ENCODE measurements at regions not wholly inside any gene's neighbourhood (a gene's known extent, or its start where the extent isn't known, plus 50 kb on each side); places are given as distances from the start of the nearest gene placed in this dataset.

DNA sequence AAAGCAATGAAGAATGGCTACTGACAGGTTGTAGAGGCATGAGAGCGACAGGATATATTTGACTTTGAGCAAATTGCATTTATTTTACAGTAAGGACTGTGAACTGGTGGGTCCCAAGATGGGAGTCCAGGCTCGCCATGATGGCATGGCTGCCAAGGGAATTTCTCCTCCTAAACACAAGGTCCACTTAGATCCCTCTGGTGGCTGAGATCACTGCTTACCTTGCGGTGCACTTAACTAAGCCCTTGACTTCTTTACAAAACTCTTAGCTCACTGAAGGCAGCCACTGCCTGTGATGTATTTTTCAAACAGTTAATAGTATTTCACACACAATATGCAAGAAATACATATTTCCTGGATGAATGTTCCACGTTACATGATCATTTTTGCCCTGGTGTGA, 50.3 kb upstream of the SORBS2 start:
- no peak for DNase-seq

GRCh38 chr4:185863946-185864345, 52.0 kb upstream of the SORBS2 start:
- no peak for DNase-seq

- DNase-seq = no peak
Observed at GRCh38 chr4:185865901-185866328, 53.9 kb upstream of the SORBS2 start.

DNA sequence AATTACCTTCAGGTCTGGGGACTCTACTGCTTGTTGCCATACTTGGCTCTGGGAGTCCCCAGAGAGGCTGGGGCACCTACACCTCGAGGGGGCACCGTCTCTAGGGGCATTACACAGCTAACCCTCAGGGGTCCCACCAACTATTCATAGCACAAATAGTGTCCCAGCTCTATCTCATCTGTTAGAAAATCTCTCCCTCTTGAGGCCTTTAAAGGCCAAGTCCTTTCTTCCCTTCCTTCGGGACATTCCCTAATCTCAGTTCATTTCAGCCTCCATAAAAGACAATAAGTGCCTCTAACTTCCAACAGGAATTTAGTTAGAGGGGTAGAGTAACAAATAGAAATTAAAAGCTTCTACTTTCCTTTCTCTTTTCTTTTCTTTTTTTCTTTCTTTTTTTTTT, 55.8 kb upstream of the SORBS2 start:
- DNase-seq = no peak

GRCh38 chr4:185868983-185869382, 57.0 kb upstream of the SORBS2 start:
- no peak for DNase-seq

DNA sequence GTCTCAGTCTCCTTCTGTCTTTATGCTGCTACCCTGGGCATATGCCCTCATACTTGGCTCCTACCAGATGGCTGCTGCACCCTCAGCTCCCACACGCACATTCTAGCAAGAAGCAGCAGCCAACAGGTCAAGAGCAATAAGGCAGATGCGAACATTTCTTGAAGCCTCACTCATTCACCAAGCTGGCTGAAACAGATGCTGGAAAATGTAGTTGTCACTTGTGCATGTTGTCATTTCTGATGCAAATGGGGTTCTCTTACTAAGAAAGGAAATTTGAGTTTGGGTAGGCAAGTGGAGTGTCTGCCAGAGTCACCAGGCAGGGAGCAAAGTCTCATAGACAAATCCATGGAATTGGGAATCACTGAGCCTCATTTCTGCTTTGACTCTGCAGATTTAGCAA, 57.4 kb upstream of the SORBS2 start:
- no peak for DNase-seq

GRCh38 chr4:185870366-185870765, 58.4 kb upstream of the SORBS2 start:
- no peak for DNase-seq

DNA sequence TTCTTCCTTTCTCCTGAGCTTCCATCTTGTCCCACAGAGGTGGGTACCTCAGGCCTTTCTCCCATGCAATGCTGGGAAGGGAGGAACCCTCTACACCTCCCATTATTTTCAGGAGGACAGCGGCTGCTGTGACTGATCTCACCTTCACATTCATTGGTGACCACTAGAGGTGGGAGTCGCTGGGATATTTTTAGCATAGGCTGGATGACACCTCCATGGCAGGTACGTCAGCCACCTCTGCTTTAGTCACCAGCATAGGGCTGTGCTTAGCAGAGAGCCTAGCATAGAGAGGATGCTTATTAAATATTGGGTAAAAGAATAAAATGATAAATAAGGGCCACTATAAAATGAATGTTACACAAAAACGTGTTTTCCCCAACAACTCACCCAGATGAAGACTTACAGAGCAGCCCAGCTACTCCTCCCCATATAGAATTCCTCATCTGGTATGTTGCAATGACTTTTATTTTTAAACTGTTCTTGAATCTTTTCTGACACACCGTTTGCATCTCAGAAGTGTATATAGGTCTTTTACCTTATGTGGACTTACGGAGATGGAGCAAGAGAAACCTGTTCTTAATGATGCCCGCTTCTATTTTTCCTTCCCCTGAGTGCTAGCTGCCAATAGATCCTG, 60.9 kb upstream of the SORBS2 start:
- no peak for DNase-seq

GRCh38 chr4:185874516-185875230, 62.7 kb upstream of the SORBS2 start:
- DNase-seq = no peak

DNA sequence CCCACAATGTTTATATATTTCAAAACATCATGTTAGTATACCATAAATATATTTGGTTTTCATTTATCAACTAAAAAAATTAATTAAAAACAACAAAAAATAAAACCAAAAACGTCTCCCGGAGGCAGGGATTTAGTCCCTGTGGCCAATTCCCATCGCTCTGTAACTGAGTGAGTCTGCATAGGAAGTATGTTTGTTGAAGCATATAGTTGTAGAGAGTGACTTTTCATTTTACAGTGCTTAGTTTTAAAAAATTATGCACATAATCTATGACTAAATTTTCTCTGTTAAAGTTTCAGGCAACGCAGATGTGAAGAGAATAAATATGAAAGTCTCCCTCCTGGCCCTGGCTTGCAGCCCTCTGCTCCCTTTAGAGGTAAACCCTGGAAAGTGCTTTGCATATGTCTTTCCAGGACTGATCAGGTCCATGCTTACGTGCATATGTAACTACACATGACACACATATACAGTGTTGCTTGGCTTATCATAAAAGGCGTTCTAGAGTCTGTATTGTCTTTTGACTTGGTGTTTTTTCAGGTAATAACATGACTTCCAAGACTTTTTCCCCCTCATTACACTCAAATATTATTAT, 63.4 kb upstream of the SORBS2 start:
- no peak for DNase-seq

DNA sequence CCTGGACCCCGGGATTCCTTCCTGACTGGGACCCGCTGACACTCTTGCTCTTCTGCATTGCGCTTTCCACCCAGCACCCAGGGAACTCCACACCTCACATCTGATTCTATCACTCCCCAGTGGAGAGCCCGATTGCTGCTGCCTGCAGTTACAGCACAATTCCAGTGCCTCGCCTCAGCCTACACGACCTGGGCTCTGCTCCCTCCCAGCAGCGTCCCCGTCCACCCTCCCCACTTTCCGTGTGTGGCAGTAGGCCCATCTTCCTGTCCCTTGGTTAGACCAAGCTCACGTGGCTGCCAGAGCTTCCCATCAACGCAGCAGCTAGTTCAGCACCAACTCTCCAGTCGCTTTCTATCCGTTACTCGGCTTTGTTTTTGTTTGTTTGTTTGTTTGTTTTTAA, 66.6 kb upstream of the SORBS2 start:
- DNase-seq = no peak

GRCh38 chr4:185879666-185880312, 67.8 kb upstream of the SORBS2 start:
- no peak for DNase-seq

DNA sequence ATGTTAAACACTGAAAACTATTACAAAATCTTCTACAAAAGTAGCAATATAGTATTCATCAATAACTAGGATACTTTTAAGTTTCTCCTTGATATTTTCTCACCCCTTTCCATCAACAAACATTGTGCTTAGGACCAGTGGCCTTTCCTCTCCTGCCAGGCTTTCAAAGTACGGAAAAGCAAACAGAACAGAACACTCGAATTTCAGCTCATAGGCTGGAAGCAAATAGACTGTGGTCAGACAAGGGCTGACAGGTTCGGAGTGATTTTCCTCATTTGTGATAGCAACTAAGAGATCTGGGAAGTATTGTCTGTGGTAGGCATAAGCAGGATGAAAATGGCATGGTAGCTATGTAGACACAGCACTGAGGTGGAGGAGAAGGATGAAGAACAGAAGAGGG, 68.6 kb upstream of the SORBS2 start:
- DNase-seq = no peak

GRCh38 chr4:185881430-185881829, 69.4 kb upstream of the SORBS2 start:
- DNase-seq = no peak

DNA sequence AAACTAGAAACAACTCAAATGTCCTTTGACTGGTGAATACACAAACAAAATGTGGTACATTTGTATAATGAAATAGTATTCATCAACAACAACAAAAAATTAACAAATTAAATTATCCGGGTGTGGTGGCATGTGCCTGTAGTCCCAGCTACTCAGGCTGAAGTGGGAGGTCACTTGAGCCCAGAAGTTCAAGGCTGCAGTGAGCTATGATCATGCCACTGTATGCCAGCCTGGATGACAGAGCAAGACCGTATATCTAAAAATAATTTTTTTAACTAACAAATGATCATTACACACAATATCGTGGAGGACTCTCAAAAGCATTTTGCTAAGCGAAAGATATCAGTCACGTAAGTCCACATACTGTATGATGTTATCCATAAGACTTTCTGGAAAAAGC, 71.6 kb upstream of the SORBS2 start:
- no peak for DNase-seq

GRCh38 chr4:185885075-185885474, 73.1 kb upstream of the SORBS2 start:
- DNase-seq = no peak

- no peak for DNase-seq
Observed at GRCh38 chr4:185885604-185886003, 73.6 kb upstream of the SORBS2 start.

DNA sequence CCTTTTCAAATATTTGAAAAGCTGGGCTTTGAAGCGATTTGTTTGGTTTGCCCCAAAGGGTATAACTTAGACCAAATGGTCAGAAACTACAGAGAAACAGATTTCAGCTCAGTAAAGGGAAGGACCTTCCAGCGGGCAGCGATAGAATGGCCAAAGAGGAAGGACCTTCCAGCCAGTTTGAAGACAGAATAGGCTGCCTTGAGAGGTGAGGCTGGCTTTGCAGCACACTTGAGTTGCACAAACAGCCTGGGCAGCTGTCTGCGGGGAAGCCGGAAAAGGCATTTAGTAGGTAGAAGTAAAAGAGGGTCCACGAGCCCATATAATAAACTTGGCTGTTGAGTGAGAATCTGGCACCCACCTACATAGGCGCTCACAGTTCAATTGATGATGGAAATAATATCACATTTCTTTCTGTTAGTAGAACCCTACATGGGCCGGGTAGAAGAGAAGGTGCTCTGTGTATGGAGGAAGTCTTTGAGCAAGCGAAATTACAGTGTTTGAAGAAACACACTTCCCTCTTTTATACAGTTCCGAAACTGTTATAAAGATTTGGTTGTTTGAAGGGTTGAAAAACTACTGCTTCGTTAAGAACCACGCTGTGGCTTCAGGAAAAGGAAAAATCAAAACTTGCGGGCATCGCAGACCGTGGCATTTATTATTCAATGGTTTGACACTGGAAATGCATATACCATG, 75.0 kb upstream of the SORBS2 start:
- DNase-seq = no peak

- no peak for DNase-seq
Observed at GRCh38 chr4:185888676-185889075, 76.7 kb upstream of the SORBS2 start.

GRCh38 chr4:185889585-185889984, 77.6 kb upstream of the SORBS2 start:
- no peak for DNase-seq

DNA sequence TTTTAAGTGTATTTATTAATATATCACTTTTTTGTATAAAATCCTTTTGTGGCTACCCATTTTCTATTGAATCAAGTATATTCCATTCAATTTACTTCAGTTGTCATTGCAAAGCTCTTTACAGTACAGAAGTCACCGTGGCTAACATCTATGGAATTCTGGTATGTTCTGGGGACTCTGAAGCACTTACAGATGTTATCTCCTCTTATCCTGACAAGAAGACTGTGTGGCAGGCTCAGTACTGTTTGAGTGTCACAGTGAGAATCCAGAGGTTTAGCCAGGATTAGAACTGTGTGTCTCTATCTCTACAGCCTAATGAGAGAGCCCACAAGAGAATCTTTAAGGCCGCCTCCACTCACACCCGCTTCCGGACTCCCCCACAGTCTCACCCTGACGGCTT, 78.2 kb upstream of the SORBS2 start:
- no peak for DNase-seq

GRCh38 chr4:185892165-185892564, 80.2 kb upstream of the SORBS2 start:
- no peak for DNase-seq

- DNase-seq = no peak
Observed at GRCh38 chr4:185893500-185893899, 81.5 kb upstream of the SORBS2 start.
